ENCODE measurements at regions not wholly inside any gene's neighbourhood (a gene's known extent, or its start where the extent isn't known, plus 50 kb on each side); places are given as distances from the start of the nearest gene placed in this dataset.

DNA sequence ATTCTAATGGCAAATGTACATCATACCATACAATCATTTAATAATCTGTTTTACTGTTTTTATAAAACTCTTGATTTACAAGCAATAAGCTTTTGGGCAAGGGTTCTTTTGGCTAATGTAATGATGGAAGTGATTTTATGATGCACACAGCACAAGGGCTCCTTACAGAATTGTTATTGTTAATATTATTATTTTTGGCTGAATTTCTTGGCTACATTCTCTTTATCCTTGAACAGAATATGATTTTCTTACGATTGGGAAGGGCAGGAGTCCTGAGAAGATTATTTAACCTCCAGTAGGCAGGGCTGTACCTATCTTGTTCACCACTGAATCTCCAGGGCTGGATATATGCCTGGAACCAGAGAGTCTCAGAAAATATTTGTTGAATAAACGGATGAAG lies 70.4 kb upstream of the ARHGAP20 start:
- TF ChIP-seq EZH2 (optimal IDR thresholded peaks at IDR 0.05; ENCODE audit: low read depth, low read length) (no peak), EZH2phosphoT487 (IDR thresholded peaks at IDR 0.05; ENCODE audit: low read length) (no peak), CTCF (IDR thresholded peaks at IDR 0.05; ENCODE audit: low read length) (no peak)
- no peaks in the 10 kb centered on the region for H3K27me3 ChIP-seq (replicated peaks; ENCODE audit: insufficient read depth, low read length)
- no peak overlapping the region for H3K4me2 ChIP-seq (ENCODE audit: low read depth, low read length)
- H3K27ac ChIP-seq (ENCODE audit: low read length), result no peak overlapping the region
- no peak for DNase-seq
- H4K20me1 ChIP-seq (ENCODE audit: insufficient read depth, low read length), result no peaks in the 10 kb centered on the region
- H3K79me2 ChIP-seq (ENCODE audit: low read length), result no peaks in the 10 kb centered on the region
- H3K4me3 ChIP-seq (ENCODE audit: low read length), result no peak overlapping the region
- H3K9ac ChIP-seq (ENCODE audit: low read length), result no peak overlapping the region
- no peaks in the 10 kb centered on the region for H3K9me2 ChIP-seq (replicated peaks; ENCODE audit: insufficient read depth, low read length)
- H3K4me1 ChIP-seq (ENCODE audit: low read length), result no peaks in the 10 kb centered on the region
- H2AFZ ChIP-seq (ENCODE audit: low read length), result no peak overlapping the region
- no peaks in the 10 kb centered on the region for H3K9me3 ChIP-seq (replicated peaks; ENCODE audit: insufficient read depth, low read length)
- no peaks in the 10 kb centered on the region for H3K36me3 ChIP-seq (replicated peaks; ENCODE audit: insufficient read depth, low read length)
- no peaks in the 10 kb centered on the region for H3F3A ChIP-seq (ENCODE audit: insufficient read depth, low read length)

DNA sequence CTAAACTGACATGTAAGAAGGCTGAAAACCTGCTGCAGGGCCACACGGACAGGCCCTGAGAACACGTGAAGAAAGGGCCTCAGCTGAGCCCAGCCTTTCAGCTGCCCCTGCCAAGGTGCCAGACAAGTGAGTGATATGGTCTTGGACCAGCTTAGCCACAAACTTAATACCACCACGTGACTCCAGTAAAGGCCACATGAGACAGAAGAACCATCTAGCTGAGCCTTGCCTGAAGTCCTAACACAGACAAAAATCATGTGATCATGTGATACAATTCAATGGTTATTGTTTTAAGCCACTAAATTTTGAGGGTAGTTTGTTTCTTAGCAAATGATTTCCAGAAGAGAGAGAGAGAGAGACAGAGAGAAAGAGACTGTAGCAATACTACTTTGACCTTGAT lies 66.9 kb upstream of the ARHGAP20 start:
- Histone ChIP-seq H2AFZ (ENCODE audit: low read length) (no peak overlapping the region), H3K4me1 (ENCODE audit: low read length) (no peaks in the 10 kb centered on the region), H3K9me2 (replicated peaks; ENCODE audit: insufficient read depth, low read length) (no peaks in the 10 kb centered on the region), H3K4me3 (ENCODE audit: low read length) (no peak overlapping the region), H3K9me3 (replicated peaks; ENCODE audit: insufficient read depth, low read length) (no peaks in the 10 kb centered on the region), H4K20me1 (ENCODE audit: insufficient read depth, low read length) (no peaks in the 10 kb centered on the region), H3F3A (ENCODE audit: insufficient read depth, low read length) (no peaks in the 10 kb centered on the region), H3K27me3 (replicated peaks; ENCODE audit: insufficient read depth, low read length) (no peaks in the 10 kb centered on the region), H3K9ac (ENCODE audit: low read length) (no peak overlapping the region), H3K27ac (ENCODE audit: low read length) (no peak overlapping the region), H3K79me2 (ENCODE audit: low read length) (no peaks in the 10 kb centered on the region), H3K36me3 (replicated peaks; ENCODE audit: insufficient read depth, low read length) (no peaks in the 10 kb centered on the region), H3K4me2 (ENCODE audit: low read depth, low read length) (no peak overlapping the region)
- DNase-seq, result no peak
- TF ChIP-seq EZH2 (optimal IDR thresholded peaks at IDR 0.05; ENCODE audit: low read depth, low read length) (no peak), EZH2phosphoT487 (IDR thresholded peaks at IDR 0.05; ENCODE audit: low read length) (no peak), CTCF (IDR thresholded peaks at IDR 0.05; ENCODE audit: low read length) (no peak)

GRCh38 chr11:110778343-110778742 lies 66.1 kb upstream of the ARHGAP20 start:
- H4K20me1 ChIP-seq (ENCODE audit: insufficient read depth, low read length), result no peaks in the 10 kb centered on the region
- no peaks in the 10 kb centered on the region for H3K27me3 ChIP-seq (replicated peaks; ENCODE audit: insufficient read depth, low read length)
- no peaks in the 10 kb centered on the region for H3F3A ChIP-seq (ENCODE audit: insufficient read depth, low read length)
- no peak overlapping the region for H3K4me2 ChIP-seq (ENCODE audit: low read depth, low read length)
- H3K9ac ChIP-seq (ENCODE audit: low read length), result no peak overlapping the region
- H3K9me3 ChIP-seq (replicated peaks; ENCODE audit: insufficient read depth, low read length), result no peaks in the 10 kb centered on the region
- no peak overlapping the region for H3K27ac ChIP-seq (ENCODE audit: low read length)
- H3K9me2 ChIP-seq (replicated peaks; ENCODE audit: insufficient read depth, low read length), result no peaks in the 10 kb centered on the region
- no peaks in the 10 kb centered on the region for H3K4me1 ChIP-seq (ENCODE audit: low read length)
- H3K79me2 ChIP-seq (ENCODE audit: low read length), result no peaks in the 10 kb centered on the region
- DNase-seq, result no peak
- TF ChIP-seq CTCF (IDR thresholded peaks at IDR 0.05; ENCODE audit: low read length) (no peak), EZH2phosphoT487 (IDR thresholded peaks at IDR 0.05; ENCODE audit: low read length) (no peak), EZH2 (optimal IDR thresholded peaks at IDR 0.05; ENCODE audit: low read depth, low read length) (no peak)
- no peaks in the 10 kb centered on the region for H3K36me3 ChIP-seq (replicated peaks; ENCODE audit: insufficient read depth, low read length)
- H2AFZ ChIP-seq (ENCODE audit: low read length), result no peak overlapping the region
- H3K4me3 ChIP-seq (ENCODE audit: low read length), result no peak overlapping the region

Measured in MM.1S (cell line).